ENCODE measurements at regions not wholly inside any gene's neighbourhood (a gene's known extent, or its start where the extent isn't known, plus 50 kb on each side); places are given as distances from the start of the nearest gene placed in this dataset.

- dilution Hi-C loops (cut with MboI; ENCODE audit: extremely low pct_ligation_motif_present, low sequenced_read_pairs): no loop called here
- H3K36me3 ChIP-seq (ENCODE audit: control insufficient read depth in 2 of 2, extremely low read depth in 1 of 2, insufficient read depth in 2 of 2, low read length in 2 of 2): no peaks in the 10 kb centered on the region
- no peak overlapping the region for H3K4me2 ChIP-seq (ENCODE audit: control insufficient read depth, extremely low read depth, insufficient read depth, low read depth, low read length)
- H3K4me3 ChIP-seq (ENCODE audit: control insufficient read depth in 2 of 3, extremely low read depth in 1 of 3, insufficient read depth in 2 of 3, low read depth in 1 of 3, low read length in 3 of 3): no peak overlapping the region
- peaks cover 4% of the 10 kb centered on the region for H3K4me1 ChIP-seq (ENCODE audit: control insufficient read depth, extremely low read depth, insufficient read depth, low read length)
- H2AFZ ChIP-seq (ENCODE audit: control insufficient read depth, low read length): no peak overlapping the region
- H3K79me2 ChIP-seq (ENCODE audit: control insufficient read depth, insufficient read depth, low read length): no peaks in the 10 kb centered on the region
- H3K9me3 ChIP-seq (ENCODE audit: control insufficient read depth, low read depth, low read length): no peaks in the 10 kb centered on the region
- H3K9me1 ChIP-seq (ENCODE audit: control insufficient read depth, extremely low read depth, insufficient read depth, low read length): no peaks in the 10 kb centered on the region
- H3K9ac ChIP-seq (ENCODE audit: control insufficient read depth, extremely low read depth, insufficient read depth, low read length): no peak overlapping the region
- FAIRE-seq (no peak), DNase-seq (ENCODE audit: low read depth, low spot score) (no peak)
- peaks cover 13% of the 10 kb centered on the region for H3K27me3 ChIP-seq (ENCODE audit: control insufficient read depth, extremely low read depth, insufficient read depth, low read length)
- TF ChIP-seq EZH2 (IDR thresholded peaks at IDR 0.05; ENCODE audit: low read length): no peak
- TF ChIP-seq CTCF (optimal IDR thresholded peaks at IDR 0.05 in 1 of 3, IDR thresholded peaks at IDR 0.05 in 1 of 3, conservative IDR thresholded peaks at IDR 0.05 in 1 of 3; ENCODE audit: extremely low read depth in 1 of 3, insufficient read depth in 2 of 3, low read length in 3 of 3): no peak
- H4K20me1 ChIP-seq (ENCODE audit: control insufficient read depth, extremely low read depth, insufficient read depth, low read length): no peaks in the 10 kb centered on the region
- no peak overlapping the region for H3K27ac ChIP-seq (ENCODE audit: control insufficient read depth, insufficient read depth, low read length)
Observed at GRCh38 chr14:76323331-76324050, 52.4 kb upstream of the ESRRB start.

GRCh38 chr14:76324133-76324532 is 51.8 kb upstream of the ESRRB start:
- dilution Hi-C loops (cut with MboI; ENCODE audit: extremely low pct_ligation_motif_present, low sequenced_read_pairs): no loop called here

More at GRCh38 chr14:76324133-76324532, 51.8 kb upstream of the ESRRB start:
- H3K9ac ChIP-seq (ENCODE audit: control insufficient read depth, extremely low read depth, insufficient read depth, low read length): no peak overlapping the region
- FAIRE-seq: no peak
- no peak overlapping the region for H3K27ac ChIP-seq (ENCODE audit: control insufficient read depth, insufficient read depth, low read length)
- H3K36me3 ChIP-seq (ENCODE audit: control insufficient read depth in 2 of 2, extremely low read depth in 1 of 2, insufficient read depth in 2 of 2, low read length in 2 of 2): no peaks in the 10 kb centered on the region
- H3K4me1 ChIP-seq (ENCODE audit: control insufficient read depth, extremely low read depth, insufficient read depth, low read length): peaks cover 4% of the 10 kb centered on the region
- no peak overlapping the region for H3K4me2 ChIP-seq (ENCODE audit: control insufficient read depth, extremely low read depth, insufficient read depth, low read depth, low read length)
- no peaks in the 10 kb centered on the region for H4K20me1 ChIP-seq (ENCODE audit: control insufficient read depth, extremely low read depth, insufficient read depth, low read length)
- no peak for DNase-seq (ENCODE audit: low read depth, low spot score)
- H2AFZ ChIP-seq (ENCODE audit: control insufficient read depth, low read length): no peak overlapping the region
- H3K27me3 ChIP-seq (ENCODE audit: control insufficient read depth, extremely low read depth, insufficient read depth, low read length): peaks cover 20% of the 10 kb centered on the region
- no peak for TF ChIP-seq EZH2 (IDR thresholded peaks at IDR 0.05; ENCODE audit: low read length)
- TF ChIP-seq CTCF (optimal IDR thresholded peaks at IDR 0.05 in 1 of 3, IDR thresholded peaks at IDR 0.05 in 1 of 3, conservative IDR thresholded peaks at IDR 0.05 in 1 of 3; ENCODE audit: extremely low read depth in 1 of 3, insufficient read depth in 2 of 3, low read length in 3 of 3): no peak
- no peak overlapping the region for H3K4me3 ChIP-seq (ENCODE audit: control insufficient read depth in 2 of 3, extremely low read depth in 1 of 3, insufficient read depth in 2 of 3, low read depth in 1 of 3, low read length in 3 of 3)
- H3K79me2 ChIP-seq (ENCODE audit: control insufficient read depth, insufficient read depth, low read length): no peaks in the 10 kb centered on the region
- no peaks in the 10 kb centered on the region for H3K9me3 ChIP-seq (ENCODE audit: control insufficient read depth, low read depth, low read length)
- H3K9me1 ChIP-seq (ENCODE audit: control insufficient read depth, extremely low read depth, insufficient read depth, low read length): no peaks in the 10 kb centered on the region

Data from keratinocyte (primary cell).